ENCODE measurements at regions not wholly inside any gene's neighbourhood (a gene's known extent, or its start where the extent isn't known, plus 50 kb on each side); places are given as distances from the start of the nearest gene placed in this dataset.

DNA sequence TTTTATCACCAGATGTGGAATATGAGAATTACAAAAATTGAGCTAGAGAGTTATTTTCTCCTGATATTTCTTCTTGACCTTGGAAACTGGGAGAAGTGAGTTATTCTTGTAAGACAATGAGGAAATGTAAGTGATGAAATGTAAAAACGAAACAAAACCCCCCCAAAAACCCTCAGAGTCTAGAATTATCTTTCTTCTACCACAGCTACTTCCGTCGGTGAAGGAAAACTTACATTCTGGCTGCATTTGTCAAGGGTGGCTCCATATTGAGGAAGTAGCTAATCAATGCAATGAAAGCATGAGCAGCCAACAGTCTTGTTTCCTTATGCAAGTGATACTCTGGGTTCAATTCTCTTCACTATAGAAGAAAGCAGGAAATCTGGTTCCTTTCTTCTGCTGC, 661.7 kb upstream of the CITED2 start:
- TF ChIP-seq, protein P1, sequence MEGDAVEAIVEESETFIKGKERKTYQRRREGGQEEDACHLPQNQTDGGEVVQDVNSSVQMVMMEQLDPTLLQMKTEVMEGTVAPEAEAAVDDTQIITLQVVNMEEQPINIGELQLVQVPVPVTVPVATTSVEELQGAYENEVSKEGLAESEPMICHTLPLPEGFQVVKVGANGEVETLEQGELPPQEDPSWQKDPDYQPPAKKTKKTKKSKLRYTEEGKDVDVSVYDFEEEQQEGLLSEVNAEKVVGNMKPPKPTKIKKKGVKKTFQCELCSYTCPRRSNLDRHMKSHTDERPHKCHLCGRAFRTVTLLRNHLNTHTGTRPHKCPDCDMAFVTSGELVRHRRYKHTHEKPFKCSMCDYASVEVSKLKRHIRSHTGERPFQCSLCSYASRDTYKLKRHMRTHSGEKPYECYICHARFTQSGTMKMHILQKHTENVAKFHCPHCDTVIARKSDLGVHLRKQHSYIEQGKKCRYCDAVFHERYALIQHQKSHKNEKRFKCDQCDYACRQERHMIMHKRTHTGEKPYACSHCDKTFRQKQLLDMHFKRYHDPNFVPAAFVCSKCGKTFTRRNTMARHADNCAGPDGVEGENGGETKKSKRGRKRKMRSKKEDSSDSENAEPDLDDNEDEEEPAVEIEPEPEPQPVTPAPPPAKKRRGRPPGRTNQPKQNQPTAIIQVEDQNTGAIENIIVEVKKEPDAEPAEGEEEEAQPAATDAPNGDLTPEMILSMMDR (IDR thresholded peaks at IDR 0.05; ENCODE audit: insufficient read depth, low read depth, low read length, missing control alignments): no peak
- no peak for DNase-seq (ENCODE audit: low read depth)
- H3K4me3 ChIP-seq (ENCODE audit: low read length): no peak overlapping the region

DNA sequence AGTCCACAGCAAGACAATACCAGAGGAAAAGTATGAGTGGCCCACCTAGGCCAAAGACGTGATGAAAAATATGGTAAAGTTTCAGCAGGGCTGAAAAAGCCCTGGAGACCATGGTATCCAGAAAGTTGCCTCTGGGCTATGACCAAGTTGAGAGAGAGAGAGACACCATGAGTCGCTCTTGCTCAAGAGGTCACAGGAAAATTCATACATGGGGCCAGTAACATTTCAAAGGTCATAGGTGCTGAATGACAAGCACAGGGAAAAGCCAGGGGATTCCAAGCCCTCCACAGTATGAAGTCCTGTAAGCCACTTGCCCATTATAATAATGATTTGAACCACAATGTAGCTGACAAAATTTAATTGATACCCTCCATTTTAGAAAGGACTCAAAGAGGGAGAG, 657.7 kb upstream of the CITED2 start:
- peak; percentile 19 for DNase-seq (ENCODE audit: low read depth)
- no peak overlapping the region for H3K4me3 ChIP-seq (ENCODE audit: low read length)
- TF ChIP-seq, protein P1 (IDR thresholded peaks at IDR 0.05; ENCODE audit: insufficient read depth, low read depth, low read length, missing control alignments): no peak

GRCh38 chr6:140029551-140029950, 655.1 kb upstream of the CITED2 start:
- no peak overlapping the region for H3K4me3 ChIP-seq (ENCODE audit: low read length)
- no peak for DNase-seq (ENCODE audit: low read depth)
- TF ChIP-seq, protein P1 (IDR thresholded peaks at IDR 0.05; ENCODE audit: insufficient read depth, low read depth, low read length, missing control alignments): no peak

DNA sequence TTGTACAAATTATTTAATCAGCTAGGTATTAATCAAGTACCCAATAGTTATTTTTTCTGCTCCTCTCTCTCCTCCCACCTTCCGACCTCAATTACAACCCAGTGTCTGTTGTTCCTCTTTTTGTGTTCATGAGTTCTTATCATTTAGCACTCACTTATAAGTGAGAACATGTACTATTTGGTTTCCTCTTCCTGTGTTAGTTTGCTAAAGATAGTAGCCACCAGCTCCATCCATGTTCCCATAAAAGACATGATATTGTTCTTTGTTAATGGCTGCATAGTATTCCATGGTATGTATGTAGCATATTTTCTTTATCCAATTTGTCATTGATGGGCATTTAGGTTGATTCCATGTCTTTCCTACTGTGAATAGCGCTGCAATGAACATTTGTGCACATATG, 652.8 kb upstream of the CITED2 start:
- no peak overlapping the region for H3K4me3 ChIP-seq (ENCODE audit: low read length)
- DNase-seq (ENCODE audit: low read depth): no peak
- TF ChIP-seq, protein P1 (IDR thresholded peaks at IDR 0.05; ENCODE audit: insufficient read depth, low read depth, low read length, missing control alignments): no peak

DNA sequence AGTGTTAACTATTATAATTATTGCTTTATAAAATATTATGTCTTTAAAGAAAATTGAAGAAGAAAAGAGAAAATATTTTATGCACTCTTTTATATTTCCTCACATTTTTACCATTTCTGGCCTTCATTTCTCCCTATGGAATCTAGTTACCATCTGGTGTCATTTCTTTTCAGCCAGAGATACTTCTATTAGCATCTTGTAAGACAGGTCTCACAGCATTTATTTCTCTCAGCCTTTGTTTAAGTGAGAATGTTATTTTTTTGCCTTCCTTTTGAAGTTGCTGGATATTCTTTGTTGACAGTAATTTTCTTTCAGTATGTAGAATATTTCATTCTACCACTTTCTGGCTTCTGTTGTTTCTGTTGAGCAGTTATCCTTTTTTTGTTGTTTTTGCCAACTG, 652.1 kb upstream of the CITED2 start:
- TF ChIP-seq, protein P1 (IDR thresholded peaks at IDR 0.05; ENCODE audit: insufficient read depth, low read depth, low read length, missing control alignments): no peak
- DNase-seq (ENCODE audit: low read depth): no peak
- H3K4me3 ChIP-seq (ENCODE audit: low read length): no peak overlapping the region

DNA sequence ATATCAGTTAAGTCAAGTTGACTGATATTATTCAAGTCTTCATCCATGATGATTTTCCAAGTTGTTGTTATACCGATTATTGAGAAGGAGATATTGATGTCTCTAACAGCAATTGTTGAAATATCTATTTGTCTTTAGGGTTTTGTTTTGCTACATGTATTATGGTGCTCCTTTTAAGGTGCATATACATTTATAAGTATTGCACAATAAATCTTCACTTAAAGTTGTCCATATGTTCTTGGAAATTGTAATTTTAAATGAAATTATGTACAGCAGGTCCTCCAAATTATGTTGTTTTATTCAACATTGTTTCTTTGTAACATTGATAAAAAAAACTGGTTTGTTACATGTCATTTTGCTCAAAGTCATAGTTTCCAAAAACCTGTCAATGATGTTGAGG, 650.7 kb upstream of the CITED2 start:
- no peak for DNase-seq (ENCODE audit: low read depth)
- H3K4me3 ChIP-seq (ENCODE audit: low read length): no peak overlapping the region
- TF ChIP-seq, protein P1 (IDR thresholded peaks at IDR 0.05; ENCODE audit: insufficient read depth, low read depth, low read length, missing control alignments): no peak

DNA sequence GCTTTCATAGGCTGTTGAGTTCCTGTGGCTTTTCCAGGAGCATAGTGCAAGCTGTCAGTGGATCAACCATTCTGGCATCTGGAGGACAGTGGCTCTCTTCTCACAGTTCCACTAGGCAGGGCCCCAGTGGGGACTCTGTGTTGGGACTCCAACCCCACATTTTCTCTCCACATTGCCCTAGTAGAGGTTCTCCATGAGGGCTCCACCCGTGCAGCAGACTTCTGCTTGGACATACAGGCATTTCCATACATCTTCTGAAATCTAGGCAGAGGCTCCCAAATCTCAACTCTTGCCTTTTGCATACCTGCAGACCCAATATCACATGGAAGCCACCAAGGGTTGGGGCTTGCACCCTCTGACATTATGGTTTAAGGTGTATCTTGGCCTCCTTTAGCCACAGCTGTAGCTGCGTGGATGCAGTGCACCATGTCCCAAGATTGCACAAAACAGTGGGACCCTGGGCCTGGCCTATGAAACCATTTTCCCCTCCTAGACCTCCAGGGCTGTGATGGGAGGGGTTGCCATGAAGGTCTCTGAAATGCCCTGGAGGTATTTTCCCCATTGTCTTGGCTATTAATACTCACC, 645.9 kb upstream of the CITED2 start:
- TF ChIP-seq, protein P1 (IDR thresholded peaks at IDR 0.05; ENCODE audit: insufficient read depth, low read depth, low read length, missing control alignments): no peak
- DNase-seq (ENCODE audit: low read depth): no peak

More for the DNA sequence above, 645.9 kb upstream of the CITED2 start:
- H3K4me3 ChIP-seq (ENCODE audit: low read length): no peak overlapping the region

All from epithelial cell of esophagus (primary cell).